ENCODE measurements at regions not wholly inside any gene's neighbourhood (a gene's known extent, or its start where the extent isn't known, plus 50 kb on each side); places are given as distances from the start of the nearest gene placed in this dataset.

GRCh38 chr2:2719781-2720180 lies 388.7 kb upstream of the MYT1L start:
- H2AFZ ChIP-seq (ENCODE audit: low read length), result no peak overlapping the region
- TF ChIP-seq CTCF (conservative IDR thresholded peaks at IDR 0.05 in 1 of 2, IDR thresholded peaks at IDR 0.05 in 1 of 2; ENCODE audit: low read depth in 1 of 2, low read length in 2 of 2), result no peak
- no peak for TF ChIP-seq EZH2 (IDR thresholded peaks at IDR 0.05; ENCODE audit: low read length, missing control alignments)
- no peak overlapping the region for H3K4me3 ChIP-seq (replicated peaks in 1 of 4; ENCODE audit: control extremely low read depth in 1 of 4, insufficient read depth in 1 of 4, low read depth in 3 of 4, low read length in 4 of 4)
- no peaks in the 10 kb centered on the region for H3K9me3 ChIP-seq (ENCODE audit: control insufficient read depth, insufficient read depth, low read depth, low read length)
- no peak overlapping the region for H3K4me2 ChIP-seq (ENCODE audit: extremely low read depth, insufficient read depth, low read length)
- H3K36me3 ChIP-seq (ENCODE audit: control insufficient read depth, insufficient read depth, low read length), result no peaks in the 10 kb centered on the region
- DNase-seq (ENCODE audit: low read depth in 2 of 2), result no peak
- no peaks in the 10 kb centered on the region for H3K27me3 ChIP-seq (ENCODE audit: control insufficient read depth, insufficient read depth, low read length)
- no peaks in the 10 kb centered on the region for H3K79me2 ChIP-seq (ENCODE audit: control insufficient read depth, insufficient read depth, low read length)
- no peaks in the 10 kb centered on the region for H3K4me1 ChIP-seq (ENCODE audit: control insufficient read depth, extremely low read depth, insufficient read depth, low read length)
- H3K9ac ChIP-seq (ENCODE audit: insufficient read depth, low read length), result no peak overlapping the region
- H3K27ac ChIP-seq (ENCODE audit: insufficient read depth, low read length), result no peak overlapping the region
- H4K20me1 ChIP-seq (ENCODE audit: control insufficient read depth, extremely low read depth, insufficient read depth, low read length), result no peaks in the 10 kb centered on the region

DNA sequence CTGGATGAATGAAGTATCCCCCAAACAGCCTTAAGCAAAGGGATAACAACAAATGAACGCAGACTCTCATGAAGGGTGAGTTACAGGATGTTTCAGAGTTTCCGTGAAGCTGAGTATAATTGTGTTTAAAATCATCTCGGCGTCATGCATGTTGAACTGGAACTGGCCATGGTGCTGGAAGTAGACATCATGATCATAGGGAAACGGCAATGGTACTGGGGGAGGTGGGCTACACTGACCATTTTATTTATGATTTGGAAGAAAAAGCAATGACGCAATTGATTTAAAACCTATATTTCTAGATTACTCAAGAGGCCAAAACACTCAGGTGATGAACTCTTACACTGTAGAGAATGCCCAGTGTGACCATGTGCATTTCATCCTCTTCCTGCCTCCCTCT lies 387.9 kb upstream of the MYT1L start:
- Histone ChIP-seq H3K27ac (ENCODE audit: insufficient read depth, low read length) (no peak overlapping the region), H3K27me3 (ENCODE audit: control insufficient read depth, insufficient read depth, low read length) (no peaks in the 10 kb centered on the region), H3K4me2 (ENCODE audit: extremely low read depth, insufficient read depth, low read length) (no peak overlapping the region), H3K4me1 (ENCODE audit: control insufficient read depth, extremely low read depth, insufficient read depth, low read length) (no peaks in the 10 kb centered on the region), H3K79me2 (ENCODE audit: control insufficient read depth, insufficient read depth, low read length) (no peaks in the 10 kb centered on the region), H4K20me1 (ENCODE audit: control insufficient read depth, extremely low read depth, insufficient read depth, low read length) (no peaks in the 10 kb centered on the region), H3K4me3 (replicated peaks in 1 of 4; ENCODE audit: control extremely low read depth in 1 of 4, insufficient read depth in 1 of 4, low read depth in 3 of 4, low read length in 4 of 4) (no peak overlapping the region), H3K9ac (ENCODE audit: insufficient read depth, low read length) (no peak overlapping the region), H2AFZ (ENCODE audit: low read length) (no peak overlapping the region), H3K36me3 (ENCODE audit: control insufficient read depth, insufficient read depth, low read length) (no peaks in the 10 kb centered on the region), H3K9me3 (ENCODE audit: control insufficient read depth, insufficient read depth, low read depth, low read length) (no peaks in the 10 kb centered on the region)
- DNase-seq (ENCODE audit: low read depth in 2 of 2), result no peak
- no peak for TF ChIP-seq EZH2 (IDR thresholded peaks at IDR 0.05; ENCODE audit: low read length, missing control alignments)
- no peak for TF ChIP-seq CTCF (conservative IDR thresholded peaks at IDR 0.05 in 1 of 2, IDR thresholded peaks at IDR 0.05 in 1 of 2; ENCODE audit: low read depth in 1 of 2, low read length in 2 of 2)

GRCh38 chr2:2717406-2717805 lies 386.3 kb upstream of the MYT1L start:
- TF ChIP-seq CTCF (conservative IDR thresholded peaks at IDR 0.05 in 1 of 2, IDR thresholded peaks at IDR 0.05 in 1 of 2; ENCODE audit: low read depth in 1 of 2, low read length in 2 of 2), result no peak
- TF ChIP-seq EZH2 (IDR thresholded peaks at IDR 0.05; ENCODE audit: low read length, missing control alignments), result no peak
- Histone ChIP-seq H3K9me3 (ENCODE audit: control insufficient read depth, insufficient read depth, low read depth, low read length) (no peaks in the 10 kb centered on the region), H3K9ac (ENCODE audit: insufficient read depth, low read length) (no peak overlapping the region), H3K4me1 (ENCODE audit: control insufficient read depth, extremely low read depth, insufficient read depth, low read length) (no peaks in the 10 kb centered on the region), H4K20me1 (ENCODE audit: control insufficient read depth, extremely low read depth, insufficient read depth, low read length) (no peaks in the 10 kb centered on the region), H3K36me3 (ENCODE audit: control insufficient read depth, insufficient read depth, low read length) (no peaks in the 10 kb centered on the region), H3K4me3 (replicated peaks in 1 of 4; ENCODE audit: control extremely low read depth in 1 of 4, insufficient read depth in 1 of 4, low read depth in 3 of 4, low read length in 4 of 4) (no peak overlapping the region), H3K4me2 (ENCODE audit: extremely low read depth, insufficient read depth, low read length) (no peak overlapping the region), H3K27ac (ENCODE audit: insufficient read depth, low read length) (no peak overlapping the region), H2AFZ (ENCODE audit: low read length) (no peak overlapping the region), H3K79me2 (ENCODE audit: control insufficient read depth, insufficient read depth, low read length) (no peaks in the 10 kb centered on the region), H3K27me3 (ENCODE audit: control insufficient read depth, insufficient read depth, low read length) (no peaks in the 10 kb centered on the region)
- DNase-seq (ENCODE audit: low read depth in 2 of 2), result no peak

Data from fibroblast of lung (primary cell).